ENCODE measurements at regions not wholly inside any gene's neighbourhood (a gene's known extent, or its start where the extent isn't known, plus 50 kb on each side); places are given as distances from the start of the nearest gene placed in this dataset.

DNA sequence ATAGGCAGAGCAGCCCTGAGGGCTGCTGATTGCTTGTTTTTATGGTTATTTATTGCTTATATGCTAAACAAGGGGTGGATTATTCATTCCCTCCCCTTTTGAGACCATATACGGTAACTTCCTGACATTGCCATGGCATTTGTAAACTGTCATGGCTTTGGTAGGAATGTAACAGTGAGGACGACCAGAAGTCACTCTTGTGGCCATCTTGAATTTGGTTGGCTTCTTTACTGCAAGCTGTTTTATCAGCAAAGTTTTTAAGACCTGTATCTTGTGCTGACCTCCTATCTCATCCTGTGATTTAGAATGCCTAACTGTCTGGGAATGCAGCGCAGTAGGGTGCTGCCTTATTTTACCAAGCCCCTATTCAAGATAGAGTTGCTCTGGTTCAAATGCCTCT, 531.8 kb upstream of the PRMT6 start:
- TF ChIP-seq, protein P1, sequence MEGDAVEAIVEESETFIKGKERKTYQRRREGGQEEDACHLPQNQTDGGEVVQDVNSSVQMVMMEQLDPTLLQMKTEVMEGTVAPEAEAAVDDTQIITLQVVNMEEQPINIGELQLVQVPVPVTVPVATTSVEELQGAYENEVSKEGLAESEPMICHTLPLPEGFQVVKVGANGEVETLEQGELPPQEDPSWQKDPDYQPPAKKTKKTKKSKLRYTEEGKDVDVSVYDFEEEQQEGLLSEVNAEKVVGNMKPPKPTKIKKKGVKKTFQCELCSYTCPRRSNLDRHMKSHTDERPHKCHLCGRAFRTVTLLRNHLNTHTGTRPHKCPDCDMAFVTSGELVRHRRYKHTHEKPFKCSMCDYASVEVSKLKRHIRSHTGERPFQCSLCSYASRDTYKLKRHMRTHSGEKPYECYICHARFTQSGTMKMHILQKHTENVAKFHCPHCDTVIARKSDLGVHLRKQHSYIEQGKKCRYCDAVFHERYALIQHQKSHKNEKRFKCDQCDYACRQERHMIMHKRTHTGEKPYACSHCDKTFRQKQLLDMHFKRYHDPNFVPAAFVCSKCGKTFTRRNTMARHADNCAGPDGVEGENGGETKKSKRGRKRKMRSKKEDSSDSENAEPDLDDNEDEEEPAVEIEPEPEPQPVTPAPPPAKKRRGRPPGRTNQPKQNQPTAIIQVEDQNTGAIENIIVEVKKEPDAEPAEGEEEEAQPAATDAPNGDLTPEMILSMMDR (IDR thresholded peaks at IDR 0.05): no peak
- TF ChIP-seq ZFX (IDR thresholded peaks at IDR 0.05; ENCODE audit: borderline replicate concordance): no peak
